ENCODE measurements at regions not wholly inside any gene's neighbourhood (a gene's known extent, or its start where the extent isn't known, plus 50 kb on each side); places are given as distances from the start of the nearest gene placed in this dataset.

DNA sequence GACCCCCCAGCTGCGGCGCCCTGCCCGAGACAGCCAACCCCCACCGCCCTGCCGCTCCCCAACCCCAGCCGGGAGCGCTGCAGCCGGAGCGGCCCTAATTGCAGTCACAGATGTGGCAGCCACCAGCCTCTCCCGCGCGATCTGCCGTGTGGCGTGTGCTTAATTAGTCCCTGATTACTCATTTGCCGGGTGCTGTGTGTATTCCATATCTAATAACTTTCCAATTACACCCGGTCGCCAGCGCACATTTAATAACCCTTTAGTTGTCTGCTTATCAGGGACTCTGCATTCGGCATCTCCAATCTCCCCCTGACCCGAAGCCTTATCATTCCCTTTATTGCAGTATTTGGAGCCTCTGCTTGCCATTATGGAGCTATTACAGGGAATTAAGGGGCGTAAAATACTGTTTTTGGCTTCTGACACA is 236.7 kb upstream of the CIBAR2 start:
- H3K9me3 ChIP-seq (ENCODE audit: insufficient read depth, low read length), result no peaks in the 10 kb centered on the region
- H3K27ac ChIP-seq (ENCODE audit: low read length), result no peak overlapping the region
- no peak overlapping the region for H3K9ac ChIP-seq (ENCODE audit: low read length)
- TF ChIP-seq, protein P1, sequence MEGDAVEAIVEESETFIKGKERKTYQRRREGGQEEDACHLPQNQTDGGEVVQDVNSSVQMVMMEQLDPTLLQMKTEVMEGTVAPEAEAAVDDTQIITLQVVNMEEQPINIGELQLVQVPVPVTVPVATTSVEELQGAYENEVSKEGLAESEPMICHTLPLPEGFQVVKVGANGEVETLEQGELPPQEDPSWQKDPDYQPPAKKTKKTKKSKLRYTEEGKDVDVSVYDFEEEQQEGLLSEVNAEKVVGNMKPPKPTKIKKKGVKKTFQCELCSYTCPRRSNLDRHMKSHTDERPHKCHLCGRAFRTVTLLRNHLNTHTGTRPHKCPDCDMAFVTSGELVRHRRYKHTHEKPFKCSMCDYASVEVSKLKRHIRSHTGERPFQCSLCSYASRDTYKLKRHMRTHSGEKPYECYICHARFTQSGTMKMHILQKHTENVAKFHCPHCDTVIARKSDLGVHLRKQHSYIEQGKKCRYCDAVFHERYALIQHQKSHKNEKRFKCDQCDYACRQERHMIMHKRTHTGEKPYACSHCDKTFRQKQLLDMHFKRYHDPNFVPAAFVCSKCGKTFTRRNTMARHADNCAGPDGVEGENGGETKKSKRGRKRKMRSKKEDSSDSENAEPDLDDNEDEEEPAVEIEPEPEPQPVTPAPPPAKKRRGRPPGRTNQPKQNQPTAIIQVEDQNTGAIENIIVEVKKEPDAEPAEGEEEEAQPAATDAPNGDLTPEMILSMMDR (IDR thresholded peaks at IDR 0.05; ENCODE audit: low read depth, low read length), result no peak
- no peaks in the 10 kb centered on the region for H4K20me1 ChIP-seq (ENCODE audit: insufficient read depth, low read length)
- no peak overlapping the region for H2AFZ ChIP-seq (ENCODE audit: low read depth, low read length)
- no peaks in the 10 kb centered on the region for H3K79me2 ChIP-seq (ENCODE audit: low read length)
- H3K4me2 ChIP-seq (ENCODE audit: low read length), result no peak overlapping the region
- no peak overlapping the region for H3K4me3 ChIP-seq (ENCODE audit: low read length)
- H3K36me3 ChIP-seq (replicated peaks; ENCODE audit: low read depth, low read length), result no peaks in the 10 kb centered on the region
- peaks cover 2% of the 10 kb centered on the region; the same call in 1 of the 2 replicates for H3K27me3 ChIP-seq (ENCODE audit: low read depth, low read length)
- H3K4me1 ChIP-seq (ENCODE audit: low read length), result no peaks in the 10 kb centered on the region

DNA sequence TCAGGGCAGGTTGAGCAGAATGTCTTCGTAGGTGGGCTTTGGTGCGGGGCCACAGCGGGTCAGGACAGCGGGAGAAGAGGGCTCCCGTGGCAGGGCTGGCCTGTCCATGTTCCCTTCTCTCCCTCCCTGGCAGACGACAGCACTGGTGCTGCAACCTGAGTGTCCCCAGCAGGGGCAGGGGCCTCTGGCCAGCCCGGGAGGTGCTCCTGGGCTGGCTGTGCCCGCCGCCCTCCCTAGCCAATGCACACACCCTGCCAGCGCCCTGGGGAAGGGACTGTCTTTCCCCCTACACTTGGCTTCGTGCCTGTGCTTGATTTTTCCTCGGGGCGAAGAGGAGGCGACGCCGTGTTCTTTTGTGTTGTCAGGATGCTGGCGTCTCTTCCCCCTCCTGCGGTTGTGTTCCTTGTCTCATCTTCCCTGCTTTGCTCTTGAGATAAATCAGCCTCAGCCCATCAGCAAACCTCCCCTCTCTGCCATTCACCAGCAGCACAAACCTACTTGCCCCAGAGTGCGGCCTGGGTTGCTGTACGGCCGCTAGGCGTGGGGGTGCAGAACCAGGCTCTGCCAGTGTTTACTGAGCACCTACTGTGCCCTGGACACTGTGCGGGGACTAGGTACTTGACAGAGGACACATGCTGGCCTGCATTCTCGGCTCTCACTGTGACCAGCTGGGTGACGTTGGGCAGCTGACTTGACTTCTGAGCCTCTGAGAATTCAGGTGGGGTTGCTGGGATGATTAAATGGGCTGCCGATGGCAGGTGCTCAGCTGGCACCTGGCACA is 237.3 kb upstream of the CIBAR2 start:
- Histone ChIP-seq H3K27ac (ENCODE audit: low read length) (no peak overlapping the region), H3K4me2 (ENCODE audit: low read length) (no peak overlapping the region), H3K36me3 (replicated peaks; ENCODE audit: low read depth, low read length) (no peaks in the 10 kb centered on the region), H3K27me3 (ENCODE audit: low read depth, low read length) (peaks cover 2% of the 10 kb centered on the region; the same call in 1 of the 2 replicates), H3K9me3 (ENCODE audit: insufficient read depth, low read length) (no peaks in the 10 kb centered on the region), H3K4me1 (ENCODE audit: low read length) (no peaks in the 10 kb centered on the region), H4K20me1 (ENCODE audit: insufficient read depth, low read length) (no peaks in the 10 kb centered on the region), H2AFZ (ENCODE audit: low read depth, low read length) (no peak overlapping the region), H3K9ac (ENCODE audit: low read length) (no peak overlapping the region), H3K79me2 (ENCODE audit: low read length) (no peaks in the 10 kb centered on the region), H3K4me3 (ENCODE audit: low read length) (no peak overlapping the region)
- TF ChIP-seq EZH2phosphoT487 (IDR thresholded peaks at IDR 0.05; ENCODE audit: low read depth), result no peak
- TF ChIP-seq, protein P1 (IDR thresholded peaks at IDR 0.05; ENCODE audit: low read depth, low read length), result no peak

DNA sequence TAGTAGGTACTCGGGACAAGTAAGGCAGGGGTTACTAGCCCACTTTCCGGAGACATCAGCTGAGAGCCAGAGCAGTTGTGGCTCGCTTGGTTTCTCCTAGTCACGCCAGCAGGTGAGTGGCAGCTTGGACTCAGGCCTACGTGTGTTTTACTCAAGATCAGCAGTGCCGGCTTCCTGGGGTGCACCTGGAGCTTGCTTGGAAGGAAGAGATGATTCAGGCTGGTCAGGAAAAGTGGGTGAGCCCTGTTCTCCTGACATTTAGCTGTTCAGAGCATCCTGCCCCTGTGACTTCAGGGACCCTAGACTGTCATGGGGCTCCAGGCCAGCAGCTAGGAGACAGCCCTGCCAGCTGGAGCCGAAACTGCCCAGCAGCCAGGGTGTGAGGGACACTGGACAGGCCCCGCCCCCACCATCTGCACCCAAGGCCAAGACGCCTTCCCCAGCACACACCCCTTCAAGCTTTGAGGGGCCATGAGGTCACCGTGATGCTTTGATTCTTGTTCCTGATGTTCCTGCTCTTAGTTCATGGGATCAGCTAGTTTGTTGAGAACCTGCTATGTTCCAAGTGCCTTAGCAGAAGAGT is 238.0 kb upstream of the CIBAR2 start:
- TF ChIP-seq EZH2phosphoT487 (IDR thresholded peaks at IDR 0.05; ENCODE audit: low read depth), result no peak
- TF ChIP-seq, protein P1 (IDR thresholded peaks at IDR 0.05; ENCODE audit: low read depth, low read length), result no peak
- H3K9ac ChIP-seq (ENCODE audit: low read length), result no peak overlapping the region
- H3K4me3 ChIP-seq (ENCODE audit: low read length), result no peak overlapping the region
- H3K27ac ChIP-seq (ENCODE audit: low read length), result no peak overlapping the region
- no peaks in the 10 kb centered on the region for H3K79me2 ChIP-seq (ENCODE audit: low read length)
- H3K27me3 ChIP-seq (ENCODE audit: low read depth, low read length), result peaks cover 2% of the 10 kb centered on the region; the same call in 1 of the 2 replicates
- H3K9me3 ChIP-seq (ENCODE audit: insufficient read depth, low read length), result no peaks in the 10 kb centered on the region
- H4K20me1 ChIP-seq (ENCODE audit: insufficient read depth, low read length), result no peaks in the 10 kb centered on the region
- no peaks in the 10 kb centered on the region for H3K4me1 ChIP-seq (ENCODE audit: low read length)
- H2AFZ ChIP-seq (ENCODE audit: low read depth, low read length), result no peak overlapping the region
- no peak overlapping the region for H3K4me2 ChIP-seq (ENCODE audit: low read length)
- no peaks in the 10 kb centered on the region for H3K36me3 ChIP-seq (replicated peaks; ENCODE audit: low read depth, low read length)

DNA sequence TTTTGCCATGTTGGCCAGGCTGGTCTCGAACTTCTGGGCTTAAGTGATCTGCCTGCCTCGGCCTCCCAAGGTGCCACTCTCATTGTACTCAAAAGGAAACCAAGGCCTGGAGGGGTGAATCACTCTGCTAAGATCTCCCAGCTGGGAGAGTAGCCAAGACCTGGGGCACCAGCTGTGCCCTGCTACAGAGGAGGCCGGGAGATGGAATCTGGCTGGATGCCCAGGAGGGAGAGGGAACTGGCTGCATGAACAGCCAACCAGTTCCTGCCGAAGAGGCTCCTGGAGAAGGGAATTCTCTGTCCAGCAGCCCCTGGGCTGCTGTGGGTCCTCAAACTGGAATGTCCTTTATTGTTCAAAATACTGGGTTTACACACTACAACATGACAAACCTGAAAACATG is 238.7 kb upstream of the CIBAR2 start:
- no peaks in the 10 kb centered on the region for H3K4me1 ChIP-seq (ENCODE audit: low read length)
- H3K27me3 ChIP-seq (ENCODE audit: low read depth, low read length), result no peaks in the 10 kb centered on the region
- no peaks in the 10 kb centered on the region for H3K79me2 ChIP-seq (ENCODE audit: low read length)
- no peak overlapping the region for H3K4me2 ChIP-seq (ENCODE audit: low read length)
- no peak overlapping the region for H3K9ac ChIP-seq (ENCODE audit: low read length)
- TF ChIP-seq EZH2phosphoT487 (IDR thresholded peaks at IDR 0.05; ENCODE audit: low read depth), result no peak
- TF ChIP-seq, protein P1 (IDR thresholded peaks at IDR 0.05; ENCODE audit: low read depth, low read length), result no peak
- H3K36me3 ChIP-seq (replicated peaks; ENCODE audit: low read depth, low read length), result no peaks in the 10 kb centered on the region
- no peak overlapping the region for H2AFZ ChIP-seq (ENCODE audit: low read depth, low read length)
- H3K4me3 ChIP-seq (ENCODE audit: low read length), result no peak overlapping the region
- H4K20me1 ChIP-seq (ENCODE audit: insufficient read depth, low read length), result no peaks in the 10 kb centered on the region
- no peaks in the 10 kb centered on the region for H3K9me3 ChIP-seq (ENCODE audit: insufficient read depth, low read length)
- H3K27ac ChIP-seq (ENCODE audit: low read length), result no peak overlapping the region
